NCI-H2081 (cell line): ENCODE measurements at regions not wholly inside any gene's neighbourhood (a gene's known extent, or its start where the extent isn't known, plus 50 kb on each side); places are given as distances from the start of the nearest gene placed in this dataset.
A peak's percentile ranks its signal among the peaks of the same experiment; 100 is the strongest.

Source experiments
- DNase-seq, 2 experiments: peaks; one replicate each; lab custom pipeline; 2025; lab: John Stamatoyannopoulos, UW

DNA sequence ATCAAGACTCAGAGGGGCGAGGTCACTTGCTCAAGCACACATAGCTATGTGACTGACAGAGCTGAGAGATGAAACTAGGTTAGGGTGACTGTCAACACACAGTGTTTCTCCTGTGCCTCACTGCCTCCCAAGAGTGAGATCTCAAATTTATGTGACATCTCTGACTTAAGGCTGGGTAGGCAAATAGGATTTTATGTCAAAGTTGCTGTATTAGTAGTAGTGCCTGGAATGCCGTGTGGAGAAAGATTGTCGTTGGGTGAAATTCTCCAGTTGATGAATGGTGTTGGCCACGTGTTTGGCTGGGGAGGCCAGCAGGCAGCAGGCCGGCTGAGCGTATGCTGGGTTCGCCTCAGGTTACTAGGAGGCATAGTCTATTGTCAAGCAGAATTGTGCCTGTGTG, 148.3 kb upstream of the BMPER start:
- DNase-seq = no peak

DNA sequence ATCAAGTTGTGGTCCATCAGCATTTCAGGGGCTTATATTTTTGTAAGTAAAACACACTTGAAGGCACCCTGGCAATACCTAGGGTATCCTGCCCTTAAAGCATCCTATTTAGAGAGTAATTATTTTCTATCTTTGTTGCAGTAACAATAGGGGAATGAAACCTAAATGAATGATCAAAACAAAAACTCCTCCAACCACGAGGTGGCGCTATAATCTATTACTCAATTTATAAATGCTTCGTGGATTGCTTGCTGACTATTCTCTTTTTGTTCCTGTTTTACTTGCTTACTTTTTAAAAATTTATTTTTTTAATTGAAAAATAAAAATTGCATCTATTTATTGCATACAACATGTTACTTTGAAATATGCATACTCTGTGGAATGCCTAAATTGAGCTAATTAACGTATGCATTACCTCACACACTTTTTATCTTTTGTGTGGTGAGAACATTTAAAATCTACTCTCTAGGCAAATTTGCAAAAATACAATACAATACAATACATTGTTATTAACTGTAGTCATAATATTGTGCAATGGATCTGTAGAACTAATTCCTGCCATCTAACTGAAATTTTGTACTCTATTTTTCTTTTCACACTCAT, 147.7 kb upstream of the BMPER start:
- peak; percentile 50 to 60 for DNase-seq

DNA sequence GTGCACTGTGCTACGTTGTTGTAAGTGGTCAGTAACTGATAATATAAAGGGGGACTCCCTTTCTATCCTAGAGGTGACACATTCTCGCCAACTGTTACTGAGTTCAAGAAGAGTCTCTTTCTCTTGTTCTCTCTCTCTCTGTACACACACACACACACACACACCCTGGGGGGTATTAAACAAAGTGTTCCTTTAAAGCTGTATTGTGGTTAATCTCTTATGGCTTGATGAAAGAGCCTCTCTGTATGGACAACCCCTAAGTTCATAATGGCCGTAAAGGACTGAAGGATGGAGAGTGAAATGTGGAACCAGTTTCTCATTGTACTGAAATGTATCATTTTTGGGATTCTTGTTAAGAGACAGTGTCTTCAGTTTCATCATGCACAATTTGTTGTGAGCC, 145.2 kb upstream of the BMPER start:
- no peak for DNase-seq

DNA sequence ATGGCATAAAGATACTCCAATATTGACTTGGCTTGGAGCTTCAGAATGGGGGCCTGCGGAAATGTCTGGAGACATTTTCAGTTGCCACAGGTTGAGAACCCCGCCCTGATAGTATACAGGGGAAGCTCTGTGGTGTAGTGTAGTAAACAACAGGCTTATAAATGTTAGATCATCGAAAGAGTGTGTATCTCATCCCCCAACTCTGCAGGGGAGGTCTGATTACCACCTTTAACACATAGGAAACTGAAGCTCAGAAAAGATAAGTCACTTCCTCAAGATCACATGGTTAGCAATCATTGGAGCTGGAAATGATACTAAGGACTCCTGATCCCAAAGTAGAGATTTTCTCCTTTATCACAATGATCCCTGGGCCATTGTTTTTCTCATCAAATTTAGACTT, 144.5 kb upstream of the BMPER start:
- DNase-seq = no peak

DNA sequence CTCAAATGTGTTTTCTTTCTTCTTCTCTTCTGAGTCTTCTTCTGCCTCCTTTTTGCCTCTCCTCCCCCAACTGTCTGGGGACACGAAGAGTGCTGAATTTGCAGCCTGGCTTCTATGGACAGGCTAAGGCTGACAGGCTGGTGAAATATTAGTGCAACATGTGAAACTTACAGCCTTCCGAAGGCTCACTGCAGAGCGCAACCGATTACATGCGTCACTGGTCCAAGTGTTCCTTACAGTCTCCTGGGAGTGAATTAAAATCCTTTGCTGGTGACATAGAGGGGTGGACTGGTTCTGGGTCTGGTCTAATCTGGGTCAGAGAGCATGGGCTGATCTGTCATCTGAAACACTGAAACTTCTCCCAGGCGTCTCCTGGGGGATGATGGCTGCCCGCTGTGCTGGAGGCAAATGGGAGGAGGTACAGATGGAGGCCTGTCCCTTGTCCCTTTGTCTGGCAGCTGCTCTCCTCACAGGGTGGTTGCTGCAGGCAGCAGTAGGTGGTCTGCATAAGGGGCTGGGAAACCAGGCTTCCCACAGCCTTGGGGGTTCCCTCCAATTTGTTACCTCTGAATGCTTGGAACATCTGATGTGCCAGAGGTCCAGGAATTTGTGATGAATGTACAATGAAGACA, 143.8 kb upstream of the BMPER start:
- no peak for DNase-seq

DNA sequence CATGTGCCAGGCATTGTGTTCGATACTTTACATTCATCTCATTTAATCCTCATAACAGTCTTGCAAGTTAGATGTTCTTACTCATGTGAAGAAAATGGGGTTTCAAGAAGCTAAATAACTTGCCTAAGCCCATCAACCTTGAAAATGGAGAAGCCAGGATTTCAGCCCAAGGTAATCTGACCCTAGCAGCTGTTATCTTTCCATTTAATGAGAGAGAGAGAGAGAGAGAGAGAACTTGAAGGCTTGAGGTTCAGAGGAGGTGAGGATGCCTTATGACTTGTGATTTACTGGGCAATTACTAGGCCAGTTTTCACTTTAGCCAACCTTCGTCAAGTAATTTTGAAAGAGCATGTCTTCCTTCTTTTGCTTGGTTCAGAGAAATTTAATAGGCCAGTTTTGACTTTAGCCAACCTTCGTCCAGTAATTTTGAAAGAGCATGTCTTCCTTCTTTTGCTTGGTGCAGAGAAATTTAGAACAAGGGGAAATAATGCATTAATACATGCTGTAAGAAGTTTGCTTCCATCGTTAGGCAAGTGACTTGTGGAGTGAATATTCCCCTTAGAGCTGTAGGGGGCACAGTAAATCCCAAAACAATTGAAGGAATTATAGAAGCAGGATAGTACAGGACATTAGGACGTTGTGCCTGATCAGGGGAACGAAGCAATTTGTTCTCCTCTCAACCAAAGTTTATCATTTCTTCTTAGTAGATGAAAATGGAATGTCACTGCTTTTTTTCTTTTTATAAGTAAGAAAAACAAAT, 143.0 kb upstream of the BMPER start:
- DNase-seq = no peak

DNA sequence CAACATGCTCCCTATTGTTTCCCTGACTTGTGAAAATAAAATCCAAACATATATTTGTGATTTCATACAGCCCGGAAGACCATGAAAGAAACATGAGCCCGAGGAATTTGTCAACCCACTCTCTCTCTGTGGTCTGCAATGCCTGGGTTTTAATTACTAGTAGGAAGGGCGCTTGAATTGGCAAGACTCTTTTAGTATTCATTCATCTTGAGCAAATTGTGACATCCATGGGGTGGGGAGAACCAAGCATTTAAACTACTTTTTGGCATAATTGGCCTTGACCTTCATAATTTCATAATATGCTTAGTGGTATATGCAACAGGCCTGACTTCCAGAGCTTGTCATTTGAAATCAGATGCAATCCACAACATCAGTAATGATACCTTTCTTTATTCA, 142.4 kb upstream of the BMPER start:
- no peak for DNase-seq

DNA sequence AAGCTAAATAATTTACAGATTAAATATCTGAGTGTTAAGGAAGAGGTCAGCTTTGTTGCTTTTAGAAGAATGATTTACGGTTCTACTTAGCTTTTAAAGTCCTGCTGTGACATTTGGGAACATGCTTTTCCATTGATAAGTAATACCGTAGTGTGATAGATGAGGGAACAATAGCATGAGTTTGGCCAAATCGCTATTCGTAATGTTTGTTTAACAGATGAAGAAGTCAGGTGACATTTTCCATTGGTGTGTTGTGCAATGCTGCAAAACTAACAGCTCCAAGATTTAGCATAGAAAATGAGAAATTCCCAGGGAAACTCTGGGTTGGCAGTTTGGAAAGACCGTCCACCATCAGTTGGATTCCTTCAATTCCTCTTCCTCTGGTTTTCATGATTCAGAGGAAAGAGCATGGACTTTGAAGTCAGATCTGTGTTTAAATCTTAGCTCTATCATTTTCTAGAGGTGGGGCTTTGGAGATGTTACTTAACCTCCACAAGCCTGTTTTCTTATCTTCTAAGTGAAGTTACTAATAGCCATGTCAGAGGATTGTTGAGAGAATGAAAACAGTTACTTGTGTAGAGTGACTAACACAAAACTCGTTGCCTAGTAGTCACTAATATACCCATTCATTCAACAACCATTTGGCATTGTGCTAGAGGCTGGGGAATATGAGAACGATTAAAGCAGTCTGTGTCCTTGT, 140.4 kb upstream of the BMPER start:
- DNase-seq = no peak

DNA sequence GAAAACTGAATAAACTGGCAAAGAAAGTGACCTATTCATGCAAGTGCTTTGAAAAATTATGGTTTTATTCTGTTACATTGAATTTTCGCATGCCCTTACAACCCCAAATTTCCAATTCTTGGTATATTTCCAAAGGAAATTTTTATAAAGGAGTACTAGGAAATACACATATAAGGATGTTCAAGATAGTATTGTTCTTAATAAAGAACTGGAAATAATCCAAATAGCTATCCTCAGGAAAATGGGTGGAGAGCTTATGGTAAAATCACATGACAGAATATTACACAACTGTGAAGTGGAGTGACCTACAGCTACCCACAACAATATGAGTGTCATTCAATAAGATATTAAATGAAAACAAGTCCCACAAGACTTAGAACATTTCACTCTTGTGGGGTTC, 138.9 kb upstream of the BMPER start:
- no peak for DNase-seq

DNA sequence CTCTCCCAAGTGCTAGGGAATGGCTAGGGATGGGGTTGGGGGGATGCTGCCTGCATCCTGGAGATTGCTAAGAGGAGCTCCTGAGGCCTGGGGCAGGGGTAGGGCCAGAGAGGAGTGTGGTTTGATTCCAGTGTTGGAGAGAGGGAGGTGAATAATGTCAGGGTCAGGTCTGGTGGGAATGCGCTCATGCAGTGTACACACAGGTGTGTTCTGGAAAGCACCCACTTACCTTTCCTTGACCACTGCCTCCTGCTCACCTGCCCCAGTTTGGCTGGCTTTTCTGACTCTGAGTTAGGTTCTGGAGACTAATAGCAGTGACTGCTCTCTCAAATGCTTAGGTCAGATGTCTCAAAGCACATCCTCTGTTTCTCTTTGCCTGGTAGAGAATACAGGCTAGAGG, 135.4 kb upstream of the BMPER start:
- no peak for DNase-seq

DNA sequence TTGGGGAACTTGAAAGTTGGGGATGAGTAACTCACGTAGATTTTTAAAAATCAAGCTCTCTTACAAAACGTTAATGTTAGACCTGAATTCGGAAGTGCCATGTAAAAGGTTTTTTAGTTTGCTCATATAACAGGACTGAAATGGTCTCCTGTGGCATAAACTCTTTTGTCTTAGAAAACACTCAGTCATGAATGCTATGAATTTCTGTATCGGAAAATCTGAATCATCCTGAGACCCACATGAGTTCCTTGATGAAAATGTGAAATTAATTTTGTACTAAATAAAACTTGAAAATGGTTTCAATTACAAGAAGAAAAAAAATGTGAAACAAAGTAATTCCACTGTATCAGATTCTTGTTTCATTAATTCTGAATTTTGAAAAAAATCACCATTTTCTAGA, 134.8 kb upstream of the BMPER start:
- no peak for DNase-seq

DNA sequence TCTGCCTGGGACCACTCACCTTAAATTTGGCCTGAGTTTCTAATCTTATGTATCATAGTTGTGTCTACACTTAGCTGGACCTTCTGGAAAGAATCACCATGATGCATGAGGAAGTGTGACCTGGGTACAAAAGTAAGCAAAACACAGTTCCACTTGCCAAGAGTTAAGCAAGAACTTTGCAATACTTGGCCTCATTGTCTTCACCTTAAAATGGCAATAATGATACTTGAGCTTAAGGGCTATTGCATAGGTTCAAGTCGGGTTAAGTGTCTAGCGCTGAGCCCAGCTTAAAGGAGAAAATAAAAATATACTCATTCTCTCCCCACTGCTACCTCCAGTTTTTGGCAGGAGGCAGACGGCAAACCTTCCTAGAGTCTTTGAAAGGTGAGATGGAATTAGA, 133.9 kb upstream of the BMPER start:
- no peak for DNase-seq

DNA sequence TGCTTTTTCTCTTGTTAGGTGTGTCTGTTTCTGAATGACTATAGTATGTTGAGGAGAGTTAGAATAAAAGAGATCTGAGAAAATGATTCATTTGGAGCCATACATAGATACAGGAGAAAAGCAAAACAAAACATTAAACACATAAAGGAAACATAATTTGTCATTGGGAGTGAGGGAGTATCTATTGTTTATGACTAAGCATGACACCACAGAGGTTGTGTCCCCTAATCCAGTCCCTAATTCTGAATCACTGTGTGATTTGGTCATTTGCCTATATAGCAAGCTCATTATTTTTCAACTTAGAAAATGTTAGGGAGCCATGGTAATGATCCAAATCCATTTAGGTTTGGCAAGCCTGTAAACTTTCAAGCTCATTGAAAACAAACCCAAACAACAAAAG, 132.3 kb upstream of the BMPER start:
- no peak for DNase-seq

DNA sequence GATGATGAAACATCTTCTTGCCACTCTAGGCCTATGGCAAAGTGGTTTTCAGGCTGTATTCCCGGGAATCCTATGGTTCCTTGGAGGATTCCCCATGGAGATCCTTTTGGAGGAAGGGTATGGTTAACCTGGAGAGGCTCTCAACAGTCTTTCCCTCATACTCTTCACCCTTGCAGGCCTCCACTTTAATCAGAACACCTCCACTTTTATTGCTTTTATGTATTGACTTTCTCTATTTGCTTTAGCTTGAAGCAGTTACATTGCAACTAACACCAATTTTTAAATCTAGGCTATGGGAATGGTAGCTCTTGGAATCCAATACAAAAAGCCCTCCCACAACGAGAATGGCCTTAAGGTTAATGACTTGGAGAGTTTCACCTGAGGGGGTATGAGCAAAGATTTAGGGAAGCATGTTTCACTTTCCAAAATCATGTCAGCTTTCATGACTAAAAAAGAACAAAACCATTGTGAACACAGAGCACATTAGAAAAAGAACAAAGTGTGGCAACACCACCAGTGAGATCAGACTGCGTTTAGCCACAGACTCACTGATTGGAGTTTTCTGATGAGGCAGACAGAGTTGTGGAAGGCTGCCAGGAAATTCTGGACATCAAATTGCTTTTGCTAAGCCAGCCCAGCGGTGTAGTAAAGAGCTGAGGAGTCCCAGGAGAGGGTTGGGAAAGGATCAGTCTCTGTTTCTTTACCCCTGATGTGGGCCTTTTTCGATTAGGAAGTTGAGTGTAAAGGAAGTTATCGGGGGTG, 130.4 kb upstream of the BMPER start:
- DNase-seq = peak in 1 of 2 experiments; percentile 49

DNA sequence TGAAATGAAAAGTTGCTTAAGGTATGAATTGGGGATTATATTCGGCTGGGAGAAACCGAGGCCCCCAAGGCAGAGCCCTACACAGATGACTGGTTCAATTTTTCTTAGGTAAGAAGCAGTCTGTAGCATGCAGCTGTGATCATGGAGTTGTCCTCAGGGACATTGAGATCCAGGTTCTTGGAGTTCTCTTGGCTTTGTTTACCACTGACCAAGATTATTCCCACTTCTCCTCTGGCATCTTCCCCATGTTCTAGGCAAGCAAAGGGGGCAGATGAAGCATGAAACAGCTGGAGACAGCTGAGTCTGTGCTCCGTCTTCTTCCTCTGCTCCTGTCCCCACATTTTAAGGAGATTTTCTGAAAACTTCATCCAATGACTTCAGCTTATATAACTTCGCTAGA, 129.5 kb upstream of the BMPER start:
- DNase-seq = no peak

DNA sequence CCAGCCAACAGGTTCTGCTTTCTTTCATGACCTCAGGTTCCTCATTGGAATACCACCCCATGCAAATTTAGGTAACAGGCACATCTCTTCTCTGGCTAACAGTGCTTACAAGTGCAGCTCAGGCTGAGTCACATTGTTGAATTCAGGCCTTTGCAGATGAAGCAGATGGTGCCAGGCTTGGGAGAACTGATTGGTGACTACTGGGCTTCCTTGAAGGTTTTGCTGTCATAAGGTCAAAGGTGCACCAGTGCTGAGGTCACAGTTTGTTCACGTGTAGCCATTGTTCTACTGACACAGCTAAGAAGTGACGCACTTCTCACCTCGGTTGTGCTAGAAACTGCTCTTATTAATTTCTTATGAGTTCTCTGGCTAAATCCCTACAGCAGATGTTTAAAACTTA, 128.6 kb upstream of the BMPER start:
- no peak for DNase-seq

DNA sequence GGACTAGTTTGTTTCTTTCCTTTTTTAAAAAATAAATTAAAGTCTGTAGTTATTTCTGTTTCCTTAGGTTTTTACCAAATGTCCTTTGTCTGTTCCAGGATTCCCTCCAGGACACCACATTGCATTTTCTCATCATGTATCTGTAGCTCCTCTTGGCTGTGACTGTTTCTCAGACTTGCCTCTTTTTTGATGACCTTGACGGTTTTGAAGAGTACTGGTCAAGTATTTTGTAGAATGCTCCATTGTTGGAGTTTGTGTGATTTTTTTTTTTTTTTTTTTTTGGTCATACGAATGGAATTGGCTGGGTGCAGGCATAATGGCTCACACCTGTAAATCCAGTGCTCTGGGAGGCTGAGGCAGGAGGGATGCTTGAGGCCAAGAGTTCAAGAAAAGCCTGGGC, 127.1 kb upstream of the BMPER start:
- no peak for DNase-seq

DNA sequence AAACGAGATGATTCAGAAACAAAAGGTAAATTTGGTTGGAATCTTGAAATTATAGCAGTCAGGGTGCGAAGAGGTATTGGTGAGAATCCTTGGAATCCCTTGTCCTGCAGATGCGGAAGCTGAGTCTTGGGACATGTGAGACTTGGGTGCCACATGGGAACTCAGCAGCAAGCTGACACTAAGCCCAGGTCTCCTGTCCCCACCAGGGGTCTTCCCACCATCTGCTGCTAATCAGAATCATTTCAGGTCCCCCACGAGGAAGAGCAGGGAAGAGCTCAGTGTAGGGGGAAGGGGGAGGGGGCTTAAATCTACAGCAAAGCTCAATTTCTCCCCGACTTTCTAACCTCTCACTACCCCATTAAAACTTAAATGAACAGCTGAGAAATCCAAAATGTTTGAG, 126.1 kb upstream of the BMPER start:
- no peak for DNase-seq

DNA sequence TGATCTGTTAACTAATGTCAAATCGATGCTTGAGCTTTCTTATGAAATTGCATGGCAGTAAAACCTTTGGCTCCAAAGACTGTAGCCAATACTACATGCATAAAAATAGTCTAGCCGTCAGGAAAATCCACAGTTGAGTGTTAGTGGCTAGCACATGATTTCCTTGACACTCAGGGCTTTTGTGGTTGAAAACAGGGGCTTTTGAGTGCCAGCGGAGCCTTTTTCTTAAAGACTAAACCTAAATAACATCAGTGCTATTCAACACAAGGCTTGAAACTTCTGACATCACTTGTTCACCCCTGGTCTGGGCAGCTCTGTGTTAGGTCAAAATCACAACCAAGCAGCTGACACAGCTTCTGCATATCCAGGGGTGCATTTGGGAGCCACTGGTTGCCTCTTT, 124.2 kb upstream of the BMPER start:
- no peak for DNase-seq

DNA sequence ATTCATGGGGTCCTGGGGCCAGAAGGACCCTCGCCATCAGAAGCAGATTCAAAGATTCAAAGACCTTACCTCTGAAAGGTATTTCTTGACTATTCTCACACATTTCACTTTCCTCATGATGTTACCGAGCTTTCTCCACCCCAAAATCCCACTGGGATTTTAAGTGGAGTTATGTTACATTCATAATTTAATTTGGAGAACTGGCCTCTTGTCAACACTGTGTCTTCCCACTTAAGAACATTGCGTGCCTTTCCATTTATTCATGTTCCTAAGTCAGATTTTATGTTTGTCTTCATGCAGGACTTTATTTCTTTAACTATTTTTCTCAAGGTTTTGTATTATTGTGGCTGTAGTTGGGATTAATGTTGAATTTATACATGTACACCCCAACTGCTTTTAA, 123.5 kb upstream of the BMPER start:
- DNase-seq = no peak

DNA sequence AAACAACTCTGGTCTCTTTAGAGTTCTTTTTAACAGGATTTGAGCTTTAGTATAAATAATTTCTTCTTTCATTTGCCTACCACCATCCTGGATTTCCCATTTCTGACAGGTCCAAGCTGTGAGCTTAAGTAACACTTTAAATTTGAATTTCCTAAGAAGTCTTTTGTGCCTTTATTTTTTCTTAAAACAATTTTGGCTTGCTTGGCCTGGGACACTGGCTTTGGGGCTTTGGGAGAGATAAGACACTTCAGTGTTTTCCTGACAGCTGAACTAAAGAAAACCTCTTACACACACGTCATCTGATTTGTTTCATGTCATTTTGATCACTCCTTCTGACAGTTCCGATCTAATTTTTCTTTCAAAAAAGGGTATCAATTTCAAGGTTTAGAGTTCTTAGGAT, 121.3 kb upstream of the BMPER start:
- DNase-seq = no peak

DNA sequence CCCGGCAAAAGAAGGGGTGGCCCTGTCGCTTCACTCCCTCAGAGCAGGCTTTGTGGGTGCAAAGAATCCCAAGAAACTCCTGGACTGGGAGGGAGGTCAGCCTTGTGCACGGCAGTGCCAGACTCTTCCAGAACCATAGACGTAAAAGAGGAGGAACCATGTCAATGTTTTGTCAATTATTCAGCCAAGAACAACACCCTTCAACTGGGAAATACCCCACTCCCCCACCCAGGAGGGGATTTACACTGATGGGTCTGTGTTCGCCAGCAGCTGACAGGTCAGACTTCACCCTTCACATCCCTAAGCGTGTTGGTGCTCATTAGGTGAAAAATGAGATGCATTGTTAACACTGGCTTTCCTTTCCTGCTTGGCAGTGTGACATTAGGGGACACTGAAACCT, 116.8 kb upstream of the BMPER start:
- no peak for DNase-seq
